Left ventricle myocardium superior (tissue), 1 donor: ENCODE measurements at regions not wholly inside any gene's neighbourhood (a gene's known extent, or its start where the extent isn't known, plus 50 kb on each side); places are given as distances from the start of the nearest gene placed in this dataset.

ENCODE experiments used
- ATAC-seq: fragments of 200-7000 bp; cut with Tn5 transposase; one replicate; pipeline ENCODE4 v1.9.1; 2020; ENCODE audit warnings: mild to moderate bottlenecking, moderate library complexity
- DNase-seq: peaks from one replicate; pipeline ENCODE4 v3.0.0-alpha.2; 2020
- intact Hi-C: fragments of 100-400 bp; cut with micrococcal nuclease; formaldehyde crosslinking; loops from one replicate; pipeline ENCODE4 v1.11.0; 2022
- donor health status: DM: no; HTN: yes; CAD: no; lungs with severe emphysema.

GRCh38 chr1:216952864-216953263 is 229.6 kb upstream of the ESRRG start:
- no peak for ATAC-seq
- intact Hi-C loops, result no loop called here
- no peak for DNase-seq

GRCh38 chr1:216945538-216946080 is 222.4 kb upstream of the ESRRG start:
- intact Hi-C loops, result no loop called here
- no peak for DNase-seq
- ATAC-seq, result no peak

- no peak for DNase-seq
- intact Hi-C loops, result no loop called here
- no peak for ATAC-seq
Measured at GRCh38 chr1:216944864-216945510, 221.8 kb upstream of the ESRRG start.

GRCh38 chr1:216937491-216937890 is 214.3 kb upstream of the ESRRG start:
- intact Hi-C loops, result no loop called here
- no peak for ATAC-seq
- DNase-seq, result no peak

- ATAC-seq, result no peak
- no peak for DNase-seq
- intact Hi-C loops, result no loop called here
Measured at GRCh38 chr1:216936779-216937178, 213.6 kb upstream of the ESRRG start.

GRCh38 chr1:216935901-216936300 is 212.7 kb upstream of the ESRRG start:
- intact Hi-C loops, result no loop called here
- DNase-seq, result no peak
- ATAC-seq, result no peak

GRCh38 chr1:216932424-216932823 is 209.2 kb upstream of the ESRRG start:
- ATAC-seq, result no peak
- intact Hi-C loops, result no loop called here

GRCh38 chr1:216929870-216930582 is 206.8 kb upstream of the ESRRG start:
- intact Hi-C loops, result no loop called here
- ATAC-seq, result no peak
- DNase-seq, result no peak

More at GRCh38 chr1:216932424-216932823, 209.2 kb upstream of the ESRRG start:
- DNase-seq, result no peak

- intact Hi-C loops, result no loop called here
- DNase-seq, result no peak
- no peak for ATAC-seq
Measured at GRCh38 chr1:216927633-216928032, 204.4 kb upstream of the ESRRG start.

GRCh38 chr1:216926720-216927510 is 203.7 kb upstream of the ESRRG start:
- no peak for DNase-seq
- intact Hi-C loops, result no loop called here
- ATAC-seq, result no peak

- ATAC-seq (no peak), DNase-seq (no peak)
- intact Hi-C loops, result no loop called here
Measured at GRCh38 chr1:216925962-216926625, 202.9 kb upstream of the ESRRG start.

- ATAC-seq (no peak), DNase-seq (no peak)
- intact Hi-C loops, result no loop called here
Measured at GRCh38 chr1:216924732-216925131, 201.5 kb upstream of the ESRRG start.

GRCh38 chr1:216923601-216924000 is 200.4 kb upstream of the ESRRG start:
- intact Hi-C loops, result no loop called here
- no peak for ATAC-seq
- DNase-seq, result no peak

- DNase-seq (no peak), ATAC-seq (no peak)
- intact Hi-C loops, result no loop called here
Measured at GRCh38 chr1:216922406-216922805, 199.2 kb upstream of the ESRRG start.

GRCh38 chr1:216921866-216922265 is 198.6 kb upstream of the ESRRG start:
- ATAC-seq, result no peak
- DNase-seq, result no peak
- intact Hi-C loops, result no loop called here

GRCh38 chr1:216919060-216919970 is 196.1 kb upstream of the ESRRG start:
- intact Hi-C loops, result no loop called here
- no peak for DNase-seq
- ATAC-seq, result no peak

GRCh38 chr1:216916890-216917438 is 193.7 kb upstream of the ESRRG start:
- intact Hi-C loops, result no loop called here
- DNase-seq (no peak), ATAC-seq (peak; percentile 72)

GRCh38 chr1:216914974-216915373 is 191.7 kb upstream of the ESRRG start:
- ATAC-seq (no peak), DNase-seq (no peak)
- intact Hi-C loops, result no loop called here
